Calu3 (cell line): ENCODE measurements at regions not wholly inside any gene's neighbourhood (a gene's known extent, or its start where the extent isn't known, plus 50 kb on each side); places are given as distances from the start of the nearest gene placed in this dataset.

Experiments used
- BruUV-seq: library from RNA; stranded (reverse); fragments of 400-500 nt; replicated peaks from 2 replicates; lab custom pipeline; 2021; lab: Mats Ljungman, UMichigan
- CTCF ChIA-PET: fragments of 300-600 bp; sonication (Branson Sonifier 250); formaldehyde crosslinking; loops from one replicate; lab custom pipeline; 2022; ENCODE audit warnings: antibody characterized with exemption; lab: Charles Lee
- DNase-seq: peaks from one replicate; pipeline ENCODE4 v3.0.0; 2022
- H3K27ac Mint-ChIP-seq: one replicate; pipeline ENCODE4 v1.8.0; 2022; ENCODE audit warnings: mixed read lengths; ENCODE audit not compliant: unreplicated experiment
- H3K27me3 Mint-ChIP-seq: one replicate; pipeline ENCODE4 v1.8.0; 2022; ENCODE audit warnings: mixed read lengths; ENCODE audit not compliant: unreplicated experiment
- H3K36me3 Mint-ChIP-seq: one replicate; pipeline ENCODE4 v1.8.0; 2022; ENCODE audit warnings: mild to moderate bottlenecking, moderate library complexity, mixed read lengths; ENCODE audit not compliant: insufficient read depth, unreplicated experiment
- H3K4me1 Mint-ChIP-seq: one replicate; pipeline ENCODE4 v1.8.0; 2022; ENCODE audit warnings: mild to moderate bottlenecking, low read depth, mixed read lengths; ENCODE audit not compliant: unreplicated experiment
- H3K4me3 Mint-ChIP-seq: one replicate; pipeline ENCODE4 v1.8.0; 2022; ENCODE audit warnings: mild to moderate bottlenecking, low read depth, moderate library complexity, mixed read lengths; ENCODE audit not compliant: unreplicated experiment
- H3K9me3 Mint-ChIP-seq: one replicate; pipeline ENCODE4 v1.8.0; 2022; ENCODE audit warnings: low read depth, mixed read lengths; ENCODE audit not compliant: unreplicated experiment
- CTCF ChIP-seq: fragments of 200-600 bp; IDR thresholded peaks from one replicate; pipeline ENCODE4 v1.8.0; 2022; ENCODE audit warnings: antibody characterized with exemption; ENCODE audit not compliant: unreplicated experiment
- intact Hi-C: fragments of 100-400 bp; cut with micrococcal nuclease; formaldehyde crosslinking; loops from one replicate; pipeline ENCODE4 v1.10.0; 2022; ENCODE audit not compliant: unreplicated experiment

DNA sequence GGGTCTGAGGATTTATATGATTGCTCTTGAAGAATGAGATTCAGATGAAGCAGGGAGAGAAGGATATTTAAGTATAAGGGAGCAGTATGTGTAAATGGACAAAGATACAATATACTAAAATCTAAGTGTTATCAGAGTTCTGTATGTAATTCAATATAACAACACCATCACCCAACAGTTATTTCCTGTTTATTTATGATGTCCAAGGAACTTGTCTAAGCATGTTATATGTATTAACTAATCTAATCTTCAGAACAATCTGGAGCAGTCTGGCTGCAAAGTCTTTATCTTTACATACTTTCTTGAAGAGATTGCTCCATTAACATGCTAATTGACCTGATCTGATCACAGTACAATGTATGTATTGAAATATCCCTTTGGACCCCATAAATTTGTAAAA is 203.8 kb upstream of the WDFY3 start:
- Mint-ChIP-seq H3K4me3 (no peak overlapping the region), H3K27ac (no peak overlapping the region), H3K9me3 (peaks cover 3% of the 10 kb centered on the region), H3K36me3 (no peaks in the 10 kb centered on the region), H3K4me1 (no peaks in the 10 kb centered on the region), H3K27me3 (no peaks in the 10 kb centered on the region)
- no peak for DNase-seq
- intact Hi-C loops: no loop called here
- TF ChIP-seq CTCF: no peak
- no TSS peak for BruUV-seq
- CTCF ChIA-PET: no interaction called here

- Mint-ChIP-seq H3K4me1 (peaks cover under 1% of the 10 kb centered on the region), H3K27ac (no peak overlapping the region), H3K27me3 (no peaks in the 10 kb centered on the region), H3K4me3 (no peak overlapping the region), H3K9me3 (no peaks in the 10 kb centered on the region), H3K36me3 (no peaks in the 10 kb centered on the region)
- CTCF ChIA-PET: no interaction called here
- no TSS peak for BruUV-seq
- no peak for TF ChIP-seq CTCF
- DNase-seq: no peak
- intact Hi-C loops: no loop called here
Measured at GRCh38 chr4:85175190-85175589, 208.7 kb upstream of the WDFY3 start.

- TF ChIP-seq CTCF: no peak
- BruUV-seq: no TSS peak
Measured at GRCh38 chr4:85177092-85177491, 210.6 kb upstream of the WDFY3 start.

DNA sequence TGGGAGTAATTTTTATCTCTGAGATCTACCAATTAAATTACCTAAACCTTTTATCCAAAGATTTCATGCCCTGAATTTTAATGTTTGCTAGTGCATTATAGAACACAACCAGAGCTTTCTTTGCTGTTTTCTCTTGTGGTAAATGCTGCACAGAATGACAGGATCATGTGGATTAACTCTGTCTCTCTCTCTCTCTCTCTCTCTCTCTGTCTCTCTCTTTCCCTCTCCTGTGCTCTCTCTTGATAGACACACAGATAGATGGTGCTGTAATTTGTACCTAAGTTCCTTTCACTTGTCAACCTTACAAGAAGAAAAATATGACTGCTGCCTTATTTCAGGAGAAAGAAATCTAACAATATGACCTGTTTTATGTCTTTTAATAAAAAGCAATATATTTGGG is 211.2 kb upstream of the WDFY3 start:
- H3K36me3 Mint-ChIP-seq: no peaks in the 10 kb centered on the region
- CTCF ChIA-PET: no interaction called here
- no TSS peak for BruUV-seq
- no peak overlapping the region for H3K4me3 Mint-ChIP-seq
- intact Hi-C loops: no loop called here
- no peak for DNase-seq
- H3K9me3 Mint-ChIP-seq: no peaks in the 10 kb centered on the region
- H3K4me1 Mint-ChIP-seq: peaks cover 8% of the 10 kb centered on the region
- H3K27me3 Mint-ChIP-seq: no peaks in the 10 kb centered on the region
- TF ChIP-seq CTCF: no peak
- H3K27ac Mint-ChIP-seq: no peak overlapping the region

More at GRCh38 chr4:85177092-85177491, 210.6 kb upstream of the WDFY3 start:
- no peaks in the 10 kb centered on the region for H3K9me3 Mint-ChIP-seq
- H3K36me3 Mint-ChIP-seq: no peaks in the 10 kb centered on the region
- H3K27me3 Mint-ChIP-seq: no peaks in the 10 kb centered on the region
- no peak overlapping the region for H3K27ac Mint-ChIP-seq
- CTCF ChIA-PET: no interaction called here
- H3K4me1 Mint-ChIP-seq: peaks cover 8% of the 10 kb centered on the region
- intact Hi-C loops: no loop called here
- H3K4me3 Mint-ChIP-seq: no peak overlapping the region
- no peak for DNase-seq

DNA sequence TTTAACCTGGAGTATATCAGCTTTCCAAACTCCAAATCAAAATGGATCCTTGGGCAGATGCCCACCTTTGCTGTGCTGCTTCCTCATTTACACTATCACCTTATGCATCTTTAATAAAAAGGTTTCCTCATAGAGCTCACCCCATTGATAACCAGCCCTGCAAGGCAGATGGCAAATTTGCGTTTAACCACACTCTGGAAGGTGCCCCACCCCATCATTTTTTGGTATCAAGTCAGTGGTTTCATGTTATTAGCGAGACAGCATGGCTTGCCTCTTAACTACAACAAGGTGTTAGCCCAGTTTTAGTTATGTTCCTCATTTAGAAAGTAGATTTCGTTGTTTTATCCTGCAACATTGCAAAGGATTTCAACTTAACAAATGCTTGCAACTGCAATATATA is 214.0 kb upstream of the WDFY3 start:
- no peak for DNase-seq
- TF ChIP-seq CTCF: no peak
- H3K27me3 Mint-ChIP-seq: no peaks in the 10 kb centered on the region
- H3K4me1 Mint-ChIP-seq: peaks cover 8% of the 10 kb centered on the region
- BruUV-seq: no TSS peak
- intact Hi-C loops: no loop called here
- H3K36me3 Mint-ChIP-seq: no peaks in the 10 kb centered on the region
- peak overlapping the region; percentile 58 for H3K27ac Mint-ChIP-seq
- CTCF ChIA-PET: interaction anchor here (1.0 kb wide), 1 partner anchor 12 kb away, joined by 3 read pairs; no protein-coding TSS in a partner anchor
- no peaks in the 10 kb centered on the region for H3K9me3 Mint-ChIP-seq
- no peak overlapping the region for H3K4me3 Mint-ChIP-seq
